ENCODE measurements at regions not wholly inside any gene's neighbourhood (a gene's known extent, or its start where the extent isn't known, plus 50 kb on each side); places are given as distances from the start of the nearest gene placed in this dataset.

DNA sequence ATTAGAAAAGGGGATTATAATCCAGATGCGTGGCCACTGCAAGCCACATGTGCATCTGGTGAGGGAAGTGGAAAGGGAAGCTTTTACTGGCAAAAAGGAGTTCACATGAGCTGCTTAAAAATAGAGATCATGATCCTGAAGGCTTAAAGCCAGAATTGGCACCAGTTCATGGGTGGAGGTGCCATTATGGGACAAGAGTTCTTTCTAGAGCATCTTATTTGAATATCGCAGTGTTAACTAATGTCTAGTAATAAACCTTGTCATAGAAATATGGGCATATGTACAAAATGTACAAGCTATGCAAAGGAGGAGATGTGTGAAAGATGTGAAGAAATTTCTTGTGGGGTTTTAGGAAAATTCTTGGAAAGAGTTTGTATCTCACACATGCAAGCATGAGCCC, 178.4 kb upstream of the CBLB start:
- no peak for TF ChIP-seq CTCF (conservative IDR thresholded peaks at IDR 0.05; ENCODE audit: low read depth, low read length)
- DNase-seq (ENCODE audit: low read depth) = no peak
- H3K4me3 ChIP-seq (ENCODE audit: low read depth, low read length) = no peak overlapping the region

DNA sequence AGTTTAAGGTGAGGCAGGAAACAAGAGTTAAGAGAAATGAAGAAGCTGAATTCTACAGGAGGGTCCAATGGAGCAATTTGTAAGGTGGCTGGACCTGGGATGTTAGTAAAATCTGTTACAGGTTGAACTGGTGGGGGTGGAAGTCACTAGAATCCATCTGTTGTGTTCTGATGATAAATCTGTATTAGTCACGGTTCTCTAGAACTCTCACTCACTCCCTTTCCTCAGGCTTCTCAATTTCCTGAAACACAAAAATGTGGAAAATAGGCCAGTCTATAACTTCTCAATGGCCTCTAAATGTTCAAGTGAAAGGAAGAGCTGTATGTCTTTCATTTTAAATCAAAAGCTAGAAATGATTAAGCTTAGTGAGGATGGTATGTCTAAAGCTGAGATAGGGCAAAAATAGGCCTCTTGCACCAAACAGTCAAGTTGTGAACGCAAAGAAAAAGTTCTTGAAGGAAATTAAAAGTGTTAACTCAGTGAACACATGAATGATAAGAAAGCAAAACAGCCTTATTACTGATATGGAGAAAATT, 180.2 kb upstream of the CBLB start:
- no peak for DNase-seq (ENCODE audit: low read depth)
- no peak for TF ChIP-seq CTCF (conservative IDR thresholded peaks at IDR 0.05; ENCODE audit: low read depth, low read length)

DNA sequence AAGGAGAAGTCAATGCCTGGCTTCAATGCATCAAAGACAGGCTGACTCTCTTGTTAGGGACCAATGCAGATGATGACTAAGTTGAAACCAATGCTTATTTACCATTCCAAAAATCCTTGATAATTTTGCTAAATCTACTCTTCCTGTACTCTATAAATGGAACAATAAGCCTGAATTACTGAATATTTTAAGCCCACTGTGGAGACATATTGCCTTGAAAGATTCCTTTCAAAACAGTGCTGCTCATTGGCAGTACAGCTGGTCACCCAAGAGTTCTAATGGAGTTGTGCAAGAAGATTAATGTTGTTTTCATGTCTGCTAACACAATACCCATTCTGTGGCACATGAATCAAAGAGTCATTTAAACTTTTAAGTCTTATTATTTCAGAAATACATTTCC, 181.0 kb upstream of the CBLB start:
- H3K4me3 ChIP-seq (ENCODE audit: low read depth, low read length) = no peak overlapping the region
- TF ChIP-seq CTCF (conservative IDR thresholded peaks at IDR 0.05; ENCODE audit: low read depth, low read length) = no peak
- no peak for DNase-seq (ENCODE audit: low read depth)

More for the DNA sequence above, 180.2 kb upstream of the CBLB start:
- no peak overlapping the region for H3K4me3 ChIP-seq (ENCODE audit: low read depth, low read length)

GRCh38 chr3:106056931-106057330, 188.1 kb upstream of the CBLB start:
- no peak for DNase-seq (ENCODE audit: low read depth)
- H3K4me3 ChIP-seq (ENCODE audit: low read depth, low read length) = no peak overlapping the region
- TF ChIP-seq CTCF (conservative IDR thresholded peaks at IDR 0.05; ENCODE audit: low read depth, low read length) = no peak

- H3K4me3 ChIP-seq (ENCODE audit: low read depth, low read length) = no peak overlapping the region
- DNase-seq (ENCODE audit: low read depth) = no peak
- no peak for TF ChIP-seq CTCF (conservative IDR thresholded peaks at IDR 0.05; ENCODE audit: low read depth, low read length)
These were observed 189.7 kb upstream of the CBLB start for GRCh38 chr3:106058475-106058874.

- H3K4me3 ChIP-seq (ENCODE audit: low read depth, low read length) = no peak overlapping the region
- no peak for DNase-seq (ENCODE audit: low read depth)
- no peak for TF ChIP-seq CTCF (conservative IDR thresholded peaks at IDR 0.05; ENCODE audit: low read depth, low read length)
These were observed 191.2 kb upstream of the CBLB start for GRCh38 chr3:106059953-106060517.

- DNase-seq (ENCODE audit: low read depth) = no peak
- TF ChIP-seq CTCF (conservative IDR thresholded peaks at IDR 0.05; ENCODE audit: low read depth, low read length) = no peak
These were observed 195.1 kb upstream of the CBLB start for GRCh38 chr3:106063909-106064308.

More at GRCh38 chr3:106063909-106064308, 195.1 kb upstream of the CBLB start:
- no peak overlapping the region for H3K4me3 ChIP-seq (ENCODE audit: low read depth, low read length)
